WI38 (cell line): ENCODE measurements at regions not wholly inside any gene's neighbourhood (a gene's known extent, or its start where the extent isn't known, plus 50 kb on each side); places are given as distances from the start of the nearest gene placed in this dataset.
A peak's percentile ranks its signal among the peaks of the same experiment; 100 is the strongest.

Experiments
- H3K4me3 ChIP-seq: 2 replicates; pipeline ENCODE4 v1.5.1; 2011; ENCODE audit warnings: low read depth, mild to moderate bottlenecking, control low read depth, low read length
- TF ChIP-seq, protein P1 (sequence below): IDR thresholded peaks from 2 replicates; pipeline ENCODE4 v1.5.1; 2012; ENCODE audit warnings: low read depth, mild to moderate bottlenecking, control low read depth, low read length

DNA sequence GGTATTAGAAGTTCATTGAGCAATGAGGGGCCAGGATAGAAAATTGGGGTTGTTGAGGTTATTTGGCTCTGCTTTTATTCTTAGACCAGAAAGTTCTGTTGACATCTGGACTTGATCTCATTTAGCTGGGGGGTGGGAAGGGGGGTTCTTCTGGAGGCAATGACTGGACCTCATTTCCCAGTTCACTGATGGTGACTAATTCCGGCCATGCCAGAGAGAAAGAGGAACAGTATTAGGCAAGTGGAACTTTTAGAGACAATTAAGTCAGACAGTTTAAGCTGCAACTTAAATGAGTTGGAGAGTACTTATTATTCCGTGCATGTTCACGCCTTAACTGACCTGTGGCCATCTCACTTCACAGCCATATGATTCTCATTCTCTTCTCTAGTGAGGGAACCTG, 512.5 kb downstream of the REEP3 start:
- H3K4me3 ChIP-seq: no peak overlapping the region
- TF ChIP-seq, protein P1, sequence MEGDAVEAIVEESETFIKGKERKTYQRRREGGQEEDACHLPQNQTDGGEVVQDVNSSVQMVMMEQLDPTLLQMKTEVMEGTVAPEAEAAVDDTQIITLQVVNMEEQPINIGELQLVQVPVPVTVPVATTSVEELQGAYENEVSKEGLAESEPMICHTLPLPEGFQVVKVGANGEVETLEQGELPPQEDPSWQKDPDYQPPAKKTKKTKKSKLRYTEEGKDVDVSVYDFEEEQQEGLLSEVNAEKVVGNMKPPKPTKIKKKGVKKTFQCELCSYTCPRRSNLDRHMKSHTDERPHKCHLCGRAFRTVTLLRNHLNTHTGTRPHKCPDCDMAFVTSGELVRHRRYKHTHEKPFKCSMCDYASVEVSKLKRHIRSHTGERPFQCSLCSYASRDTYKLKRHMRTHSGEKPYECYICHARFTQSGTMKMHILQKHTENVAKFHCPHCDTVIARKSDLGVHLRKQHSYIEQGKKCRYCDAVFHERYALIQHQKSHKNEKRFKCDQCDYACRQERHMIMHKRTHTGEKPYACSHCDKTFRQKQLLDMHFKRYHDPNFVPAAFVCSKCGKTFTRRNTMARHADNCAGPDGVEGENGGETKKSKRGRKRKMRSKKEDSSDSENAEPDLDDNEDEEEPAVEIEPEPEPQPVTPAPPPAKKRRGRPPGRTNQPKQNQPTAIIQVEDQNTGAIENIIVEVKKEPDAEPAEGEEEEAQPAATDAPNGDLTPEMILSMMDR: no peak

DNA sequence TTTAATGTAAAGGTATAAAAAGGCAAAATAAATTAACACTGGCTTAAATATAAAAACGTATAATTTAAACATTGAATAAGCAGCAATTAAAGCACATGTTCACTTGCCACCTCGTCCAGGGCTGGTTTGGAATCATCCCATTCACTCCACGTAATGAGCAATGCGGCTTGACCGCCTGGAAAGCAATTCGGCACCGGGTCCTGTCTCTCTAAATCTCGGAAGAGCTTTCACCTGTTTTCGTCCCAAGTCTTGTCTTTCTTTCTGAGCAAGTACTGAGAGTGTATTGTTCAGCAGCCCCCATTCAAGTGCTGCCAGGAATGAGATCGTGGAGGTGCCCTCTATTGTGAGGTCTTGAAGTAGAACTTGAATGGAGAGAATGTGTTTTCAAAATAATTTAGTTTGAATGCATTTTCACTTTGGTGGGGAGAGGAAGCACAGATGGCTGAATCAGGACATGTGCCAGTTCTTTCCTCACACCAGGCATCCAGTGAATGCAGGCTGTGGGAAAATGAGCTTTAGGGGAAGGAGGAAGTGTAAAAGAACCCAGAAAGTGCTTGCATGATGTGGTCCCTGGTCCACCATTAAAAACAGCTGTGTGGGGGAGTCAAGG, 515.2 kb downstream of the REEP3 start:
- TF ChIP-seq, protein P1: no peak
- H3K4me3 ChIP-seq: no peak overlapping the region

- TF ChIP-seq, protein P1: no peak
- H3K4me3 ChIP-seq: no peak overlapping the region
These were observed 516.0 kb downstream of the REEP3 start for GRCh38 chr10:64037071-64037661.

GRCh38 chr10:64038107-64038506, 516.9 kb downstream of the REEP3 start:
- TF ChIP-seq, protein P1: no peak

GRCh38 chr10:64039198-64039597, 518.0 kb downstream of the REEP3 start:
- H3K4me3 ChIP-seq: no peak overlapping the region
- TF ChIP-seq, protein P1: no peak

More at GRCh38 chr10:64038107-64038506, 516.9 kb downstream of the REEP3 start:
- H3K4me3 ChIP-seq: no peak overlapping the region

GRCh38 chr10:64040781-64041180, 519.6 kb downstream of the REEP3 start:
- TF ChIP-seq, protein P1: no peak

GRCh38 chr10:64041185-64041988, 520.2 kb downstream of the REEP3 start:
- TF ChIP-seq, protein P1: peak; percentile 77
- H3K4me3 ChIP-seq: no peak overlapping the region

More at GRCh38 chr10:64040781-64041180, 519.6 kb downstream of the REEP3 start:
- H3K4me3 ChIP-seq: no peak overlapping the region
